Aorta (tissue), 5 donors: ENCODE measurements at regions not wholly inside any gene's neighbourhood (a gene's known extent, or its start where the extent isn't known, plus 50 kb on each side); places are given as distances from the start of the nearest gene placed in this dataset.

Experiments
- ATAC-seq: fragments of 200-7000 bp; cut with Tn5 transposase; one replicate; pipeline ENCODE4 v1.9.1; 2022; ENCODE audit warnings: moderate library complexity; ENCODE audit not compliant: low FRiP score
- DNase-seq, 2 donors: peaks; one replicate each; pipeline ENCODE4 v3.0.0-alpha.2; 2020
- H3K27ac ChIP-seq, 2 donors: one replicate each; pipeline ENCODE4 v1.5.1; 2013; ENCODE audit warnings: low read length in 2 of 2, mild to moderate bottlenecking in 2 of 2, moderate library complexity in 2 of 2, control low read depth in 1 of 2, inconsistent platforms in 1 of 2, low read depth in 1 of 2
- H3K27me3 ChIP-seq, 2 donors: one replicate each; pipeline ENCODE4 v1.6.1; 2013; ENCODE audit warnings: control low read depth in 1 of 2, low read length in 1 of 2, mild to moderate bottlenecking in 1 of 2, moderate library complexity in 1 of 2; ENCODE audit not compliant: insufficient read depth in 2 of 2, control insufficient read depth in 1 of 2
- H3K36me3 ChIP-seq, 2 donors: one replicate each; pipeline ENCODE4 v1.6.1; 2013; ENCODE audit warnings: control low read depth in 1 of 2, low read length in 1 of 2, mild to moderate bottlenecking in 1 of 2; ENCODE audit not compliant: insufficient read depth in 2 of 2, control insufficient read depth in 1 of 2
- H3K4me1 ChIP-seq, 2 donors: one replicate each; pipeline ENCODE4 v1.6.1; 2013; ENCODE audit warnings: low read length in 2 of 2, control low read depth in 1 of 2, mild to moderate bottlenecking in 1 of 2, moderate library complexity in 1 of 2; ENCODE audit not compliant: insufficient read depth in 2 of 2, control insufficient read depth in 1 of 2
- H3K4me3 ChIP-seq, 2 donors: one replicate each; pipeline ENCODE4 v1.5.1; 2013; ENCODE audit warnings: low read length in 2 of 2, control low read depth in 1 of 2, mild to moderate bottlenecking in 1 of 2
- H3K9me3 ChIP-seq: one replicate; pipeline ENCODE4 v1.6.1; 2013; ENCODE audit warnings: mild to moderate bottlenecking, low read length; ENCODE audit not compliant: control insufficient read depth
- WGBS, 2 donors: extraction: QIAGEN DNeasy Blood & Tissue Kit; methylation state at CpG; one replicate each; pipeline ENCODE4 v1.1.7; 2013; 5-methylcytosine and 5-hydroxymethylcytosine counted together
- intact Hi-C, 2 donors: fragments of 100-400 bp; cut with DNase I; formaldehyde crosslinking; loops; one replicate each; pipeline versions ENCODE4 v1.14.2 to v1.15.0; 2022
- donor health status: healthy with polysubstance abuse.
- donor health status: Bipolar disorder and iron deficiency.
- donor health status: DM: no; HTN: no; CAD: no.
- donor health status: DM: no; HTN: no; CAD: no.
- donor health status: DM: yes; HTN: yes; CAD: no.

GRCh38 chr6:14255916-14256315 lies 138.3 kb downstream of the CD83 start:
- Histone ChIP-seq H3K27me3 (no peaks in the 10 kb centered on the region), H3K4me3 (no peak overlapping the region), H3K9me3 (no peaks in the 10 kb centered on the region), H3K4me1 (no peaks in the 10 kb centered on the region), H3K36me3 (no peaks in the 10 kb centered on the region), H3K27ac (no peak overlapping the region)
- DNase-seq (no peak), ATAC-seq (no peak)
- intact Hi-C loops: no loop called here
- 86 to 87% methylated on average over 6 of the region's 6 CpGs for WGBS, 2 donors

GRCh38 chr6:14258117-14258516 lies 140.5 kb downstream of the CD83 start:
- Histone ChIP-seq H3K27me3 (no peaks in the 10 kb centered on the region), H3K9me3 (no peaks in the 10 kb centered on the region), H3K27ac (no peak overlapping the region), H3K4me1 (no peaks in the 10 kb centered on the region), H3K36me3 (no peaks in the 10 kb centered on the region), H3K4me3 (no peak overlapping the region)
- 35 to 37% methylated on average over 2 of the region's 2 CpGs for WGBS, 2 donors
- ATAC-seq (no peak), DNase-seq (no peak)
- intact Hi-C loops: no loop called here

GRCh38 chr6:14258695-14259593 lies 141.4 kb downstream of the CD83 start:
- H3K27me3 ChIP-seq: no peaks in the 10 kb centered on the region
- 59 to 76% methylated on average over 12 of the region's 12 CpGs for WGBS, 2 donors
- DNase-seq: no peak
- intact Hi-C loops: no loop called here
- ATAC-seq: no peak
- H3K4me1 ChIP-seq: no peaks in the 10 kb centered on the region
- H3K27ac ChIP-seq: no peak overlapping the region
- no peaks in the 10 kb centered on the region for H3K9me3 ChIP-seq
- no peaks in the 10 kb centered on the region for H3K36me3 ChIP-seq
- H3K4me3 ChIP-seq: no peak overlapping the region

GRCh38 chr6:14259594-14260152 lies 142.1 kb downstream of the CD83 start:
- no peak overlapping the region for H3K27ac ChIP-seq
- DNase-seq (no peak), ATAC-seq (no peak)
- H3K27me3 ChIP-seq: no peaks in the 10 kb centered on the region
- 91 to 93% methylated on average over 8 of the region's 8 CpGs for WGBS, 2 donors
- H3K4me3 ChIP-seq: no peak overlapping the region
- intact Hi-C loops: no loop called here
- no peaks in the 10 kb centered on the region for H3K9me3 ChIP-seq
- no peaks in the 10 kb centered on the region for H3K36me3 ChIP-seq
- H3K4me1 ChIP-seq: no peaks in the 10 kb centered on the region

GRCh38 chr6:14260839-14261238 lies 143.3 kb downstream of the CD83 start:
- H3K27me3 ChIP-seq: no peaks in the 10 kb centered on the region
- 100% methylated on average over 1 of the region's 1 CpG for WGBS, 2 donors
- no peaks in the 10 kb centered on the region for H3K9me3 ChIP-seq
- no peak overlapping the region for H3K4me3 ChIP-seq
- no peaks in the 10 kb centered on the region for H3K4me1 ChIP-seq
- ATAC-seq (no peak), DNase-seq (no peak)
- intact Hi-C loops: no loop called here
- no peaks in the 10 kb centered on the region for H3K36me3 ChIP-seq
- no peak overlapping the region for H3K27ac ChIP-seq

- Histone ChIP-seq H3K27me3 (no peaks in the 10 kb centered on the region), H3K27ac (no peak overlapping the region), H3K4me3 (no peak overlapping the region), H3K4me1 (no peaks in the 10 kb centered on the region), H3K36me3 (no peaks in the 10 kb centered on the region), H3K9me3 (no peaks in the 10 kb centered on the region)
- WGBS, 2 donors: 88 to 93% methylated on average over 1 of the region's 1 CpG
- ATAC-seq: no peak
- intact Hi-C loops: no loop called here
- DNase-seq: no peak
These were observed 146.4 kb downstream of the CD83 start for GRCh38 chr6:14263881-14264424.

GRCh38 chr6:14265049-14266021 lies 147.8 kb downstream of the CD83 start:
- DNase-seq (no peak), ATAC-seq (no peak)
- intact Hi-C loops: no loop called here
- Histone ChIP-seq H3K9me3 (no peaks in the 10 kb centered on the region), H3K27me3 (no peaks in the 10 kb centered on the region), H3K27ac (no peak overlapping the region), H3K4me1 (no peaks in the 10 kb centered on the region), H3K36me3 (no peaks in the 10 kb centered on the region), H3K4me3 (no peak overlapping the region)
- WGBS, 2 donors: 90% methylated on average over 5 of the region's 5 CpGs

GRCh38 chr6:14266266-14266665 lies 148.7 kb downstream of the CD83 start:
- intact Hi-C loops: no loop called here
- Histone ChIP-seq H3K4me1 (no peaks in the 10 kb centered on the region), H3K9me3 (no peaks in the 10 kb centered on the region), H3K4me3 (no peak overlapping the region), H3K27me3 (no peaks in the 10 kb centered on the region), H3K27ac (no peak overlapping the region), H3K36me3 (no peaks in the 10 kb centered on the region)
- ATAC-seq (no peak), DNase-seq (no peak)
- WGBS, 2 donors: 92 to 94% methylated on average over 2 of the region's 2 CpGs
